SK-N-SH treated with all-trans-retinoic acid at 6 μM for 48 hours (cell line): ENCODE measurements at regions not wholly inside any gene's neighbourhood (a gene's known extent, or its start where the extent isn't known, plus 50 kb on each side); places are given as distances from the start of the nearest gene placed in this dataset.

Experiments
- ATAC-seq: fragments of 200-7000 bp; cut with Tn5 transposase; 3 replicates; pipeline ENCODE4 v1.9.1; 2020; ENCODE audit warnings: mild to moderate bottlenecking, moderate library complexity
- ARNTL ChIP-seq: fragments of 450-650 bp; formaldehyde crosslinking; IDR thresholded peaks from 2 replicates; pipeline ENCODE4 v1.5.0; 2020; ENCODE audit warnings: low read depth, mild to moderate bottlenecking, moderate library complexity, borderline replicate concordance
- BACH2 ChIP-seq: fragments of 250-450 bp; sonication (Bioruptor Pico); IDR thresholded peaks from 2 replicates; pipeline ENCODE4 v1.9.0; 2021; ENCODE audit warnings: mild to moderate bottlenecking, borderline replicate concordance
- CSDC2 ChIP-seq: fragments of 250-450 bp; sonication (Bioruptor Pico); IDR thresholded peaks from 2 replicates; pipeline ENCODE4 v1.5.0; 2020; ENCODE audit warnings: mild to moderate bottlenecking, moderate library complexity
- CSRNP3 ChIP-seq: fragments of 250-450 bp; sonication (Bioruptor Pico); IDR thresholded peaks from 2 replicates; pipeline ENCODE4 v1.5.1; 2021; ENCODE audit warnings: mild to moderate bottlenecking, moderate library complexity
- ESRRG ChIP-seq: fragments of 250-450 bp; sonication (Bioruptor Pico); IDR thresholded peaks from 2 replicates; pipeline ENCODE4 v1.6.1; 2021; ENCODE audit warnings: mild to moderate bottlenecking
- GLIS3 ChIP-seq: fragments of 250-450 bp; sonication (Bioruptor Pico); IDR thresholded peaks from 2 replicates; pipeline ENCODE4 v1.5.0; 2020; ENCODE audit warnings: mild to moderate bottlenecking, moderate library complexity
- ISL1 ChIP-seq: fragments of 250-450 bp; sonication (Bioruptor Pico); IDR thresholded peaks from 2 replicates; pipeline ENCODE4 v2.1.2; 2022; ENCODE audit warnings: mild to moderate bottlenecking, moderate library complexity
- PPARA ChIP-seq: fragments of 250-450 bp; sonication (Bioruptor Pico); IDR thresholded peaks from 2 replicates; pipeline ENCODE4 v1.5.0; 2020; ENCODE audit warnings: mild to moderate bottlenecking, borderline replicate concordance
- RARB ChIP-seq: fragments of 250-450 bp; sonication (Bioruptor Pico); IDR thresholded peaks from 2 replicates; pipeline ENCODE4 v1.8.0; 2021; ENCODE audit warnings: mild to moderate bottlenecking, moderate library complexity
- SNAI2 ChIP-seq: fragments of 250-450 bp; sonication (Bioruptor Pico); IDR thresholded peaks from 2 replicates; pipeline ENCODE4 v1.5.0; 2020; ENCODE audit warnings: mild to moderate bottlenecking, moderate library complexity
- TCF4 ChIP-seq: fragments of 250-450 bp; sonication (Bioruptor Pico); IDR thresholded peaks from 2 replicates; pipeline ENCODE4 v1.8.0; 2021; ENCODE audit warnings: mild to moderate bottlenecking, moderate library complexity, borderline replicate concordance
- TOX ChIP-seq: fragments of 250-450 bp; sonication (Bioruptor Pico); IDR thresholded peaks from 2 replicates; pipeline ENCODE4 v1.8.0; 2021; ENCODE audit warnings: mild to moderate bottlenecking, moderate library complexity, borderline replicate concordance
- ZC3H10 ChIP-seq: fragments of 250-450 bp; sonication (Bioruptor Pico); IDR thresholded peaks from 2 replicates; pipeline ENCODE4 v1.5.1; 2021; ENCODE audit warnings: mild to moderate bottlenecking, moderate library complexity
- ZFP3 ChIP-seq: fragments of 250-450 bp; sonication (Bioruptor Pico); IDR thresholded peaks from 2 replicates; pipeline ENCODE4 v1.5.0; 2020; ENCODE audit warnings: mild to moderate bottlenecking, moderate library complexity
- ZFP30 ChIP-seq: fragments of 450-650 bp; formaldehyde crosslinking; IDR thresholded peaks from 2 replicates; pipeline ENCODE4 v1.5.0; 2022; ENCODE audit warnings: mild to moderate bottlenecking, moderate library complexity
- ZNF70 ChIP-seq: fragments of 450-650 bp; formaldehyde crosslinking; IDR thresholded peaks from 2 replicates; pipeline ENCODE4 v1.5.0; 2020; ENCODE audit warnings: mild to moderate bottlenecking, moderate library complexity
- ZNF8 ChIP-seq: fragments of 450-650 bp; formaldehyde crosslinking; IDR thresholded peaks from 2 replicates; pipeline ENCODE4 v1.5.0; 2020; ENCODE audit warnings: mild to moderate bottlenecking, moderate library complexity
- TF ChIP-seq, protein P1 (sequence below): fragments of 250-450 bp; sonication (Bioruptor Pico); IDR thresholded peaks from 2 replicates; pipeline ENCODE4 v1.8.0; 2020; ENCODE audit warnings: mild to moderate bottlenecking, moderate library complexity, borderline replicate concordance
- TF ChIP-seq, protein P2 (sequence below): fragments of 250-450 bp; sonication (Bioruptor Pico); IDR thresholded peaks from 2 replicates; pipeline ENCODE4 v1.8.0; 2021; ENCODE audit warnings: low read depth, mild to moderate bottlenecking, moderate library complexity, borderline replicate concordance
- TF ChIP-seq, protein P3 (sequence below): fragments of 250-450 bp; sonication (Bioruptor Pico); IDR thresholded peaks from 2 replicates; pipeline ENCODE4 v1.5.1; 2020; ENCODE audit warnings: low read depth, mild to moderate bottlenecking, moderate library complexity

DNA sequence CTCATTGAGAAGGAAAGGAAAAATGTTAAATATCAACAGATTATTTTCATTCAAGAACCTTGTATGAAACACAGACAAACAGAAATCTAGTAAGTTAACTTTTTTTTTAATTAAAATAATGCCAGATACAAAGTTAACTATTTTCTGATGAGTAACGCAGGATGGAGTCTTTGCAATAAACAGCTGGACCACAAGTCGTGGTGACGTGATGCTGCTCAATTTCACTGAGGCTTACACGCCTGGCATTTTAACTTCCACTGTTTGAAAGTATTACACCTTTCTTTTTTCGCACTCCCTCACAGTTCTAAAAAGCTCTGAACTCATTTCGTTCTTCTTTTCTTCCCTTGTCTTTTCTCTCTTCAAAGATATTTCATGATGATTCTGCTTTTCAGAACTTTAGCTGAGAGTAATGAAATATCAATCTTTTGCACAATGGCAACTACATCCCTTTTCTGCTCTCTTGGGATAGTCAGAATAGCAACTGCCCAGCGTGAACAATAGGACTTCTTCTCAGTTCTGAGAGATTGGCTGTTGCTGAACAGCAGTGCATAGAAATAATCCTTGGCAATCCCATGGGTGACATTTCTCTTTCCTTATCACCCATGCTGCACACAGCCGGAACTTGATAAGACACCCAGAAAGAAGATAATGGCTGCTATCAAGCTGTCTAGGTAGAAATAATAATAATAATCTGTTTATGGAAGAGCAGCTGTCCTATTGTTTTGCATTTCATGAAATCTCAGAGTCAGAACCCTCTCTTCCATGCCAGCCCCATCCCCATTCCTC is 160.5 kb downstream of the BTG1 start:
- peak; percentile 18; the same call in 1 of the 3 replicates for ATAC-seq
- TF ChIP-seq SNAI2 (CRISPR knock-in tag) (no peak), TCF4 (CRISPR knock-in tag) (peak; percentile 25; the same call in 1 of the 2 replicates)

GRCh38 chr12:91984556-91984955 is 161.1 kb downstream of the BTG1 start:
- ATAC-seq, result peak; percentile 28; the same call in 1 of the 3 replicates
- TF ChIP-seq, protein P1, sequence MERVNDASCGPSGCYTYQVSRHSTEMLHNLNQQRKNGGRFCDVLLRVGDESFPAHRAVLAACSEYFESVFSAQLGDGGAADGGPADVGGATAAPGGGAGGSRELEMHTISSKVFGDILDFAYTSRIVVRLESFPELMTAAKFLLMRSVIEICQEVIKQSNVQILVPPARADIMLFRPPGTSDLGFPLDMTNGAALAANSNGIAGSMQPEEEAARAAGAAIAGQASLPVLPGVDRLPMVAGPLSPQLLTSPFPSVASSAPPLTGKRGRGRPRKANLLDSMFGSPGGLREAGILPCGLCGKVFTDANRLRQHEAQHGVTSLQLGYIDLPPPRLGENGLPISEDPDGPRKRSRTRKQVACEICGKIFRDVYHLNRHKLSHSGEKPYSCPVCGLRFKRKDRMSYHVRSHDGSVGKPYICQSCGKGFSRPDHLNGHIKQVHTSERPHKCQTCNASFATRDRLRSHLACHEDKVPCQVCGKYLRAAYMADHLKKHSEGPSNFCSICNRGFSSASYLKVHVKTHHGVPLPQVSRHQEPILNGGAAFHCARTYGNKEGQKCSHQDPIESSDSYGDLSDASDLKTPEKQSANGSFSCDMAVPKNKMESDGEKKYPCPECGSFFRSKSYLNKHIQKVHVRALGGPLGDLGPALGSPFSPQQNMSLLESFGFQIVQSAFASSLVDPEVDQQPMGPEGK, result no peak
- TF ChIP-seq CSRNP3 (CRISPR knock-in tag) (no peak), TOX (CRISPR knock-in tag) (no peak), RARB (no peak), ZFP30 (no peak), ISL1 (CRISPR knock-in tag) (no peak), ZFP3 (CRISPR knock-in tag) (no peak), CSDC2 (CRISPR knock-in tag) (no peak), ZNF8 (CRISPR knock-in tag) (no peak), SNAI2 (CRISPR knock-in tag) (no peak), PPARA (no peak), TCF4 (CRISPR knock-in tag) (no peak), ZC3H10 (CRISPR knock-in tag) (no peak), ZNF70 (no peak)
- TF ChIP-seq, protein P2, sequence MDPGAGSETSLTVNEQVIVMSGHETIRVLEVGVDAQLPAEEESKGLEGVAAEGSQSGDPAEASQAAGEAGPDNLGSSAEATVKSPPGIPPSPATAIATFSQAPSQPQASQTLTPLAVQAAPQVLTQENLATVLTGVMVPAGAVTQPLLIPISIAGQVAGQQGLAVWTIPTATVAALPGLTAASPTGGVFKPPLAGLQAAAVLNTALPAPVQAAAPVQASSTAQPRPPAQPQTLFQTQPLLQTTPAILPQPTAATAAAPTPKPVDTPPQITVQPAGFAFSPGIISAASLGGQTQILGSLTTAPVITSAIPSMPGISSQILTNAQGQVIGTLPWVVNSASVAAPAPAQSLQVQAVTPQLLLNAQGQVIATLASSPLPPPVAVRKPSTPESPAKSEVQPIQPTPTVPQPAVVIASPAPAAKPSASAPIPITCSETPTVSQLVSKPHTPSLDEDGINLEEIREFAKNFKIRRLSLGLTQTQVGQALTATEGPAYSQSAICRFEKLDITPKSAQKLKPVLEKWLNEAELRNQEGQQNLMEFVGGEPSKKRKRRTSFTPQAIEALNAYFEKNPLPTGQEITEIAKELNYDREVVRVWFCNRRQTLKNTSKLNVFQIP, result no peak
- TF ChIP-seq, all 23 proteins: peak for 0

GRCh38 chr12:91983935-91984334 is 161.7 kb downstream of the BTG1 start:
- ATAC-seq, result no peak
- TF ChIP-seq ZFP3 (CRISPR knock-in tag) (no peak), GLIS3 (CRISPR knock-in tag) (no peak), TOX (CRISPR knock-in tag) (no peak), ESRRG (CRISPR knock-in tag) (no peak)
- TF ChIP-seq, protein P3, sequence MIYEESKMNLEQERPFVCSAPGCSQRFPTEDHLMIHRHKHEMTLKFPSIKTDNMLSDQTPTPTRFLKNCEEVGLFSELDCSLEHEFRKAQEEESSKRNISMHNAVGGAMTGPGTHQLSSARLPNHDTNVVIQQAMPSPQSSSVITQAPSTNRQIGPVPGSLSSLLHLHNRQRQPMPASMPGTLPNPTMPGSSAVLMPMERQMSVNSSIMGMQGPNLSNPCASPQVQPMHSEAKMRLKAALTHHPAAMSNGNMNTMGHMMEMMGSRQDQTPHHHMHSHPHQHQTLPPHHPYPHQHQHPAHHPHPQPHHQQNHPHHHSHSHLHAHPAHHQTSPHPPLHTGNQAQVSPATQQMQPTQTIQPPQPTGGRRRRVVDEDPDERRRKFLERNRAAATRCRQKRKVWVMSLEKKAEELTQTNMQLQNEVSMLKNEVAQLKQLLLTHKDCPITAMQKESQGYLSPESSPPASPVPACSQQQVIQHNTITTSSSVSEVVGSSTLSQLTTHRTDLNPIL, result no peak

DNA sequence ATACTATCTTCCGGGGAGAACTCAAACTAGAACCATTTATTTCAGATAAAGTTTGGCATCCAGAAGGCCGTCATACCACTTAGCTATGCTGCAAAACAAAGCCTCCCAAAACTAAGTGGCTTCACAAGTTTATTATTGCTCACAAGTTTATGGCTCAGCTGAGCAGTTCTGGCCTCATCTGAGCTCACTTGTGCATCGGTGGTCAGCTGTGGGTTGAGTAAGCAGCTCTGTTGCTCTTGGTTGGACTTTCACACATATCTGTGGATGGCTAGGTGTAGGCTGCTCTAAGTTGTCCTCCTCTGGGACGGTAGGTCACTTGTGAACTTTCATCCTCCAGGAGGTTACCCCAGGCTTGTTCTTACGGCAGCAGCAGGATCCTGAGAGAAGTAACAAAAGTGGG is 162.7 kb downstream of the BTG1 start:
- no peak for ATAC-seq

More for the DNA sequence above, 162.7 kb downstream of the BTG1 start:
- TF ChIP-seq, protein P3, result no peak
- TF ChIP-seq CSDC2 (CRISPR knock-in tag), result no peak
- TF ChIP-seq BACH2 (CRISPR knock-in tag), result no peak
- no peak for TF ChIP-seq ARNTL (CRISPR knock-in tag)
- no peak for TF ChIP-seq TOX (CRISPR knock-in tag)
